H1 (cell line): ENCODE measurements at regions not wholly inside any gene's neighbourhood (a gene's known extent, or its start where the extent isn't known, plus 50 kb on each side); places are given as distances from the start of the nearest gene placed in this dataset.

Experiments used
- CTCF ChIA-PET: fragments of 300-600 bp; sonication (Branson Sonifier 250); formaldehyde crosslinking; loops from one replicate; lab custom pipeline; 2021; ENCODE audit not compliant: partially characterized antibody; lab: Charles Lee
- POLR2A ChIA-PET: fragments of 300-600 bp; sonication (Branson Sonifier 250); formaldehyde crosslinking; loops from one replicate; lab custom pipeline; 2021; ENCODE audit warnings: inconsistent platforms; ENCODE audit not compliant: partially characterized antibody; lab: Charles Lee
- DNase-seq, 2 experiments: peaks; one replicate each; pipeline versions ENCODE4 v3.0.0 to v3.0.0-alpha.2; 2010 to 2022; ENCODE audit warnings: low spot score in 2 of 2, low read depth in 1 of 2, mixed read lengths in 1 of 2
- FAIRE-seq: peaks from 2 replicates; lab custom pipeline; 2011; peaks lifted over from hg19 to GRCh38; lab: Jason Lieb, UNC
- H2AFZ ChIP-seq: 2 replicates; pipeline ENCODE4 v1.8.1; 2012; ENCODE audit warnings: low read length, inconsistent platforms
- H2AK5ac ChIP-seq: 2 replicates; pipeline ENCODE4 v1.6.1; 2013; ENCODE audit warnings: low read depth, low read length
- H2BK120ac ChIP-seq: replicated peaks from 2 replicates; pipeline ENCODE3; 2013; ENCODE audit warnings: low read depth, low read length, inconsistent platforms
- H2BK12ac ChIP-seq: 2 replicates; pipeline ENCODE4 v1.6.1; 2013; ENCODE audit warnings: low read depth, low read length
- H2BK15ac ChIP-seq: 2 replicates; pipeline ENCODE4 v1.6.1; 2013; ENCODE audit warnings: low read length
- H2BK20ac ChIP-seq: 2 replicates; pipeline ENCODE4 v1.6.1; 2013; ENCODE audit warnings: low read length
- H2BK5ac ChIP-seq: 2 replicates; pipeline ENCODE4 v1.6.1; 2013; ENCODE audit warnings: low read depth, low read length
- H3K14ac ChIP-seq: 2 replicates; pipeline ENCODE4 v1.6.1; 2013; ENCODE audit warnings: inconsistent platforms; ENCODE audit not compliant: insufficient read length
- H3K18ac ChIP-seq: 2 replicates; pipeline ENCODE4 v1.6.1; 2013; ENCODE audit warnings: low read length; ENCODE audit errors: extremely low read depth
- H3K23ac ChIP-seq: 2 replicates; pipeline ENCODE4 v1.6.1; 2013; ENCODE audit warnings: inconsistent platforms; ENCODE audit not compliant: insufficient read length
- H3K23me2 ChIP-seq: 2 replicates; pipeline ENCODE4 v1.6.1; 2013; ENCODE audit warnings: low read depth, low read length
- H3K27ac ChIP-seq: 2 replicates; pipeline ENCODE4 v1.6.1; 2011; ENCODE audit warnings: low read depth, low read length, inconsistent platforms
- H3K27me3 ChIP-seq, 4 experiments: replicated peaks in 1 of 4; 1 replicate in 1 of 4; 2 replicates in 3 of 4; pipeline versions ENCODE4 v1.6.1 to v1.8.1; 2011 to 2013; ENCODE audit warnings: low read length in 3 of 4, mild to moderate bottlenecking in 3 of 4, inconsistent platforms in 2 of 4, mixed read lengths in 2 of 4, moderate library complexity in 1 of 4; ENCODE audit not compliant: control insufficient read depth in 3 of 4, insufficient read depth in 3 of 4; ENCODE audit errors: extremely low read depth in 1 of 4
- H3K36me3 ChIP-seq, 4 experiments: 2 replicates each; pipeline versions ENCODE4 v1.6.1 to v1.8.1; 2011 to 2013; ENCODE audit warnings: mild to moderate bottlenecking in 4 of 4, low read length in 3 of 4, moderate library complexity in 2 of 4, control low read depth in 1 of 4, inconsistent platforms in 1 of 4; ENCODE audit not compliant: insufficient read depth in 4 of 4, control insufficient read depth in 2 of 4
- H3K4ac ChIP-seq: replicated peaks from 2 replicates; pipeline ENCODE3; 2013; ENCODE audit warnings: low read length, low read depth, mixed read lengths, inconsistent platforms; ENCODE audit not compliant: insufficient read length
- H3K4me1 ChIP-seq, 4 experiments: replicated peaks in 1 of 4; 1 replicate in 1 of 4; 2 replicates in 3 of 4; pipeline versions ENCODE4 v1.6.1 to v1.8.1; 2011 to 2013; ENCODE audit warnings: low read length in 3 of 4, inconsistent platforms in 2 of 4, mixed read lengths in 1 of 4; ENCODE audit not compliant: insufficient read depth in 4 of 4, control insufficient read depth in 3 of 4
- H3K4me2 ChIP-seq, 2 experiments: 2 replicates each; pipeline versions ENCODE4 v1.6.1 to v1.8.1; 2011 to 2013; ENCODE audit warnings: low read depth in 2 of 2, low read length in 2 of 2, control low read depth in 1 of 2, inconsistent platforms in 1 of 2, mild to moderate bottlenecking in 1 of 2; ENCODE audit not compliant: insufficient read depth in 1 of 2
- H3K4me3 ChIP-seq, 4 experiments: fragments of 200-600, 300-600 bp in 1 of 4; sonication (generic), shearing (Covaris generic), sonication (Bioruptor Twin) in 1 of 4; 2 replicates each; pipeline versions ENCODE4 v1.5.1 to v1.8.1; 2011 to 2016; ENCODE audit warnings: low read length in 4 of 4, low read depth in 3 of 4, control low read depth in 2 of 4, inconsistent platforms in 2 of 4, mild to moderate bottlenecking in 2 of 4, mixed read lengths in 1 of 4, moderate library complexity in 1 of 4; ENCODE audit not compliant: insufficient read depth in 2 of 4; ENCODE audit errors: extremely low read depth in 1 of 4
- H3K56ac ChIP-seq: replicated peaks from 2 replicates; pipeline ENCODE3; 2013; ENCODE audit warnings: low read depth, mild to moderate bottlenecking, mixed read lengths, low read length, inconsistent platforms; ENCODE audit not compliant: insufficient read length
- H3K79me1 ChIP-seq: 2 replicates; pipeline ENCODE4 v1.6.1; 2013; ENCODE audit warnings: low read depth, low read length, control low read depth
- H3K79me2 ChIP-seq, 2 experiments: 2 replicates each; pipeline versions ENCODE4 v1.6.1 to v1.8.1; 2012 to 2013; ENCODE audit warnings: low read length in 2 of 2, mild to moderate bottlenecking in 2 of 2, inconsistent platforms in 1 of 2; ENCODE audit not compliant: insufficient read depth in 2 of 2, control insufficient read depth in 1 of 2
- H3K9ac ChIP-seq, 4 experiments: replicated peaks in 1 of 4; 1 replicate in 1 of 4; 2 replicates in 3 of 4; pipeline versions ENCODE4 v1.6.1 to v1.8.1; 2011 to 2013; ENCODE audit warnings: low read depth in 3 of 4, low read length in 3 of 4, control low read depth in 2 of 4, mild to moderate bottlenecking in 2 of 4, moderate library complexity in 2 of 4, inconsistent platforms in 1 of 4; ENCODE audit errors: extremely low read depth in 1 of 4
- H3K9me3 ChIP-seq, 2 experiments: 2 replicates each; pipeline versions ENCODE4 v1.6.1 to v1.8.1; 2012 to 2013; ENCODE audit warnings: mild to moderate bottlenecking in 2 of 2, moderate library complexity in 2 of 2, control low read depth in 1 of 2, inconsistent platforms in 1 of 2, low read depth in 1 of 2, low read length in 1 of 2, mixed read lengths in 1 of 2; ENCODE audit not compliant: insufficient read depth in 2 of 2
- H4K20me1 ChIP-seq, 2 experiments: replicated peaks in 1 of 2; 2 replicates each; pipeline versions ENCODE3 to v1.8.1; 2011 to 2013; ENCODE audit warnings: inconsistent platforms in 2 of 2, low read length in 2 of 2, mild to moderate bottlenecking in 1 of 2; ENCODE audit not compliant: insufficient read depth in 2 of 2, control insufficient read depth in 1 of 2
- H4K5ac ChIP-seq: 2 replicates; pipeline ENCODE4 v1.6.1; 2013; ENCODE audit warnings: low read length, low read depth, mixed read lengths, inconsistent platforms; ENCODE audit not compliant: insufficient read length
- H4K8ac ChIP-seq: 2 replicates; pipeline ENCODE4 v1.8.0; 2013; ENCODE audit warnings: mild to moderate bottlenecking, moderate library complexity, low read length, inconsistent platforms; ENCODE audit not compliant: insufficient read depth; ENCODE audit errors: extremely low read depth
- H4K91ac ChIP-seq: replicated peaks from 2 replicates; pipeline ENCODE3; 2013; ENCODE audit warnings: low read length, mixed read lengths, inconsistent platforms; ENCODE audit not compliant: insufficient read length
- CBX8 ChIP-seq: fragments of 300-800, 300-1000 bp; sonication (generic); IDR thresholded peaks from 2 replicates; pipeline ENCODE4 v1.7.1; 2016; ENCODE audit warnings: low read depth, low read length, borderline replicate concordance
- E2F6 ChIP-seq: IDR thresholded peaks from 2 replicates; pipeline ENCODE4 v1.6.1; 2012; ENCODE audit warnings: inconsistent platforms
- EGR1 ChIP-seq: IDR thresholded peaks from 2 replicates; pipeline ENCODE4 v1.6.1; 2011; ENCODE audit warnings: low read depth, low read length, borderline replicate concordance
- EZH2 ChIP-seq: fragments of 200-600 bp; sonication (generic); IDR thresholded peaks from 2 replicates; pipeline ENCODE4 v1.7.1; 2012; ENCODE audit warnings: low read depth, mild to moderate bottlenecking, moderate library complexity, low read length, inconsistent platforms; ENCODE audit not compliant: severe bottlenecking
- FOSL1 ChIP-seq: IDR thresholded peaks from 2 replicates; pipeline ENCODE4 v1.6.1; 2011; ENCODE audit warnings: mild to moderate bottlenecking, low read depth, low read length, moderate library complexity; ENCODE audit not compliant: insufficient read depth
- MAFK ChIP-seq: IDR thresholded peaks from 2 replicates; pipeline ENCODE4 v1.6.1; 2012; ENCODE audit warnings: low read depth, mild to moderate bottlenecking, improper control_type of control experiment, low read length
- POLR2AphosphoS5 ChIP-seq: IDR thresholded peaks from 2 replicates; pipeline ENCODE4 v1.6.1; 2011; ENCODE audit warnings: low read depth, low read length
- RXRA ChIP-seq: IDR thresholded peaks from 2 replicates; pipeline ENCODE4 v1.6.1; 2011; ENCODE audit warnings: low read depth, mild to moderate bottlenecking, low read length, moderate library complexity; ENCODE audit not compliant: insufficient read depth
- SAP30 ChIP-seq: fragments of 300-600 bp; sonication (generic); IDR thresholded peaks from 2 replicates; pipeline ENCODE4 v1.7.1; 2012; ENCODE audit warnings: low read length, moderate library complexity, mild to moderate bottlenecking, inconsistent platforms; ENCODE audit not compliant: insufficient read depth, insufficient replicate concordance
- SIN3A ChIP-seq, 2 experiments: IDR thresholded peaks in 1 of 2; conservative IDR thresholded peaks in 1 of 2; 2 replicates each; pipeline ENCODE4 v1.6.1; 2011 to 2012; ENCODE audit warnings: low read length in 2 of 2, improper control_type of control experiment in 1 of 2, low read depth in 1 of 2, mild to moderate bottlenecking in 1 of 2
- SRF ChIP-seq: IDR thresholded peaks from 2 replicates; pipeline ENCODE4 v1.6.1; 2011; ENCODE audit warnings: mild to moderate bottlenecking, low read depth, low read length, moderate library complexity
- TBP ChIP-seq: IDR thresholded peaks from 2 replicates; pipeline ENCODE4 v1.6.1; 2011; ENCODE audit warnings: low read depth, low read length, improper control_type of control experiment
- TCF12 ChIP-seq: IDR thresholded peaks from 2 replicates; pipeline ENCODE4 v1.6.1; 2011; ENCODE audit warnings: low read depth, mild to moderate bottlenecking, low read length
- WGBS, 2 experiments: shearing (Covaris generic) in 1 of 2; methylation state at CpG; one replicate each; pipeline versions ENCODE4 v1.1.6 to v1.1.7; 2013 to 2015; ENCODE audit warnings: low lambda C conversion rate in 2 of 2, mixed read lengths in 2 of 2, inconsistent platforms in 1 of 2, low coverage in 1 of 2, missing lambda C conversion rate in 1 of 2; ENCODE audit not compliant: insufficient replicate concordance in 2 of 2, insufficient coverage in 1 of 2, insufficient read length in 1 of 2; ENCODE audit errors: extremely low coverage in 1 of 2, missing lambda C conversion rate in 1 of 2; 5-methylcytosine and 5-hydroxymethylcytosine counted together

GRCh38 chr21:38742580-38743260, 63.0 kb upstream of the ETS2 start:
- Histone ChIP-seq H3K18ac (no peak overlapping the region), H3K9ac (no peak overlapping the region), H2BK120ac (no peak overlapping the region), H2BK5ac (no peak overlapping the region), H4K5ac (no peak overlapping the region), H3K23ac (no peak overlapping the region), H4K91ac (no peak overlapping the region), H3K14ac (no peak overlapping the region), H3K56ac (no peak overlapping the region), H3K27ac (no peak overlapping the region), H2BK15ac (no peak overlapping the region), H3K4me2 (no peak overlapping the region), H3K4me1 (no peaks in the 10 kb centered on the region), H3K79me2 (no peaks in the 10 kb centered on the region), H4K20me1 (no peaks in the 10 kb centered on the region), H3K27me3 (no peaks in the 10 kb centered on the region), H2BK20ac (no peak overlapping the region), H3K23me2 (no peaks in the 10 kb centered on the region), H2AK5ac (no peak overlapping the region), H3K36me3 (no peaks in the 10 kb centered on the region), H3K79me1 (no peaks in the 10 kb centered on the region), H2BK12ac (no peak overlapping the region), H3K4ac (no peak overlapping the region), H2AFZ (no peak overlapping the region), H3K9me3 (no peaks in the 10 kb centered on the region), H4K8ac (no peak overlapping the region), H3K4me3 (no peak overlapping the region)
- FAIRE-seq (no peak), DNase-seq (no peak)
- ChIA-PET POLR2A (no interaction called here), CTCF (no interaction called here)
- WGBS, 2 experiments: 81% methylated on average over 1 of the region's 1 CpG; no CpG with 5 or more reads in 1 of the 2 experiments
- no peak for TF ChIP-seq POLR2AphosphoS5
- no peak for TF ChIP-seq EGR1
- no peak for TF ChIP-seq EZH2
- TF ChIP-seq FOSL1: no peak
- TF ChIP-seq RXRA: no peak
- no peak for TF ChIP-seq TCF12
- no peak for TF ChIP-seq CBX8
- TF ChIP-seq TBP: no peak
- no peak for TF ChIP-seq SAP30
- no peak for TF ChIP-seq E2F6
- no peak for TF ChIP-seq MAFK
- no peak for TF ChIP-seq SIN3A (conservative IDR thresholded peaks at IDR 0.05 in 1 of 2, IDR thresholded peaks at IDR 0.05 in 1 of 2; ENCODE audit: low read depth in 1 of 2, low read length in 2 of 2)
- TF ChIP-seq SRF: no peak
